Panc1 (cell line): ENCODE measurements at regions not wholly inside any gene's neighbourhood (a gene's known extent, or its start where the extent isn't known, plus 50 kb on each side); places are given as distances from the start of the nearest gene placed in this dataset.

Experiments
- ATAC-seq: fragments of 200-7000 bp; cut with Tn5 transposase; 2 replicates; pipeline ENCODE4 v1.9.1; 2020; ENCODE audit warnings: mild to moderate bottlenecking, moderate library complexity
- BruUV-seq: library from RNA; stranded (reverse); fragments of 400-500 nt; replicated peaks from 2 replicates; lab custom pipeline; 2021; lab: Mats Ljungman, UMichigan
- CTCF ChIA-PET: fragments of 300-600 bp; sonication (Branson Sonifier 250); formaldehyde crosslinking; loops from one replicate; lab custom pipeline; 2022; ENCODE audit warnings: antibody characterized with exemption; lab: Charles Lee
- POLR2A ChIA-PET: fragments of 300-600 bp; sonication (Branson Sonifier 250); formaldehyde crosslinking; loops from one replicate; lab custom pipeline; 2022; ENCODE audit warnings: antibody characterized with exemption; lab: Charles Lee
- DNase-seq: peaks from one replicate; pipeline ENCODE4 v3.0.0-alpha.2; 2010; ENCODE audit warnings: low read depth, low spot score
- H3K27ac ChIP-seq: 2 replicates; pipeline ENCODE4 v1.5.1; 2011; ENCODE audit warnings: mild to moderate bottlenecking, low read length, inconsistent platforms
- H3K27me3 ChIP-seq: fragments of 200-500 bp; sonication (Bioruptor generic); 2 replicates; pipeline ENCODE4 v1.6.0; 2014; ENCODE audit warnings: low read length, inconsistent platforms; ENCODE audit not compliant: control insufficient read depth, insufficient read depth
- H3K36me3 ChIP-seq: fragments of 200-500 bp; sonication (Bioruptor generic); 2 replicates; pipeline ENCODE4 v1.5.1; 2014; ENCODE audit warnings: inconsistent platforms, mild to moderate bottlenecking, low read length, moderate library complexity; ENCODE audit not compliant: control insufficient read depth, insufficient read depth
- H3K4me1 ChIP-seq: 2 replicates; pipeline ENCODE4 v1.5.1; 2011; ENCODE audit warnings: inconsistent platforms, mild to moderate bottlenecking, low read length, moderate library complexity; ENCODE audit not compliant: control insufficient read depth, insufficient read depth
- H3K4me3 ChIP-seq, 2 experiments: 2 replicates each; pipeline ENCODE4 v1.5.1; 2011 to 2012; ENCODE audit warnings: low read depth in 2 of 2, low read length in 2 of 2, mild to moderate bottlenecking in 2 of 2, inconsistent platforms in 1 of 2, moderate library complexity in 1 of 2
- H3K9me3 ChIP-seq: fragments of 200-500 bp; sonication (Bioruptor generic); 2 replicates; pipeline ENCODE4 v1.5.1; 2014; ENCODE audit warnings: low read depth, mild to moderate bottlenecking, inconsistent platforms, low read length, moderate library complexity; ENCODE audit not compliant: control insufficient read depth, insufficient read depth
- POLR2AphosphoS5 ChIP-seq: IDR thresholded peaks from 2 replicates; pipeline ENCODE4 v1.6.1; 2012; ENCODE audit warnings: mild to moderate bottlenecking, low read depth, low read length, moderate library complexity
- SIN3A ChIP-seq: IDR thresholded peaks from 2 replicates; pipeline ENCODE4 v1.6.1; 2012; ENCODE audit warnings: low read depth, mild to moderate bottlenecking, low read length, moderate library complexity, borderline replicate concordance; ENCODE audit not compliant: insufficient read depth
- TCF7L2 ChIP-seq: IDR thresholded peaks from 2 replicates; pipeline ENCODE4 v1.6.1; 2011; ENCODE audit warnings: mild to moderate bottlenecking, low read depth, low read length, inconsistent platforms
- in situ Hi-C: cut with HindIII; loops from 2 replicates; pipeline ENCODE4 v1.10.0; 2016; ENCODE audit warnings: low sequenced_read_pairs, low pct_unique_long_range_greater_than_20kb
- intact Hi-C: fragments of 100-400 bp; cut with micrococcal nuclease; formaldehyde crosslinking; loops from one replicate; pipeline ENCODE4 v1.10.0; 2022; ENCODE audit not compliant: unreplicated experiment
- TF ChIP-seq, protein P1 (sequence below), 2 experiments: IDR thresholded peaks; 2 replicates each; pipeline ENCODE4 v1.6.1; 2011 to 2012; ENCODE audit warnings: low read depth in 2 of 2, control low read depth in 1 of 2, low read length in 1 of 2, mild to moderate bottlenecking in 1 of 2, moderate library complexity in 1 of 2; ENCODE audit not compliant: insufficient read depth in 1 of 2
- TF ChIP-seq, protein P2 (sequence below): fragments of 450-650 bp; IDR thresholded peaks from 2 replicates; pipeline ENCODE4 v1.5.1; 2017; ENCODE audit warnings: mild to moderate bottlenecking

DNA sequence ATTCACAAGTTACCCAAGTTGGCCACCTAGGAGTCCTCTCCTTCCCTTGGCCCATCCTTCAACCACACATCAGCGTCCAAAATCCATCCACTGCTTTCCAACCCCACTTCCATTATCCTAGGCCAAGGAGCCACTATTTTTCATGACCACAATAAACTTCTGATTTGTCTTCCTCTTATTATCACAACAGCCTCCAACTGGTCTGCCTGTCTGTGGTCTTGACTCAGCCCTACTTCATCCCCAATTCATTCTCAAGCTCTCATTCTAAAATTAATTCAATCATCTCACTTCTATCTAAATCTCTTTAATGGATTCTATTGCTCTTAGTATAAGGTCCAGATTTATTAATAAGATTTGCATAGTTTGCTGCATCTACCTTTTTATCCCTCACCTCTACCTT, 189.0 kb upstream of the PRDM1 start:
- Histone ChIP-seq H3K27ac (no peak overlapping the region), H3K9me3 (no peaks in the 10 kb centered on the region), H3K4me1 (no peaks in the 10 kb centered on the region), H3K27me3 (no peaks in the 10 kb centered on the region), H3K36me3 (no peaks in the 10 kb centered on the region), H3K4me3 (no peak overlapping the region)
- no peak for ATAC-seq
- POLR2A ChIA-PET, result no interaction called here
- no TSS peak for BruUV-seq
- TF ChIP-seq, protein P1, sequence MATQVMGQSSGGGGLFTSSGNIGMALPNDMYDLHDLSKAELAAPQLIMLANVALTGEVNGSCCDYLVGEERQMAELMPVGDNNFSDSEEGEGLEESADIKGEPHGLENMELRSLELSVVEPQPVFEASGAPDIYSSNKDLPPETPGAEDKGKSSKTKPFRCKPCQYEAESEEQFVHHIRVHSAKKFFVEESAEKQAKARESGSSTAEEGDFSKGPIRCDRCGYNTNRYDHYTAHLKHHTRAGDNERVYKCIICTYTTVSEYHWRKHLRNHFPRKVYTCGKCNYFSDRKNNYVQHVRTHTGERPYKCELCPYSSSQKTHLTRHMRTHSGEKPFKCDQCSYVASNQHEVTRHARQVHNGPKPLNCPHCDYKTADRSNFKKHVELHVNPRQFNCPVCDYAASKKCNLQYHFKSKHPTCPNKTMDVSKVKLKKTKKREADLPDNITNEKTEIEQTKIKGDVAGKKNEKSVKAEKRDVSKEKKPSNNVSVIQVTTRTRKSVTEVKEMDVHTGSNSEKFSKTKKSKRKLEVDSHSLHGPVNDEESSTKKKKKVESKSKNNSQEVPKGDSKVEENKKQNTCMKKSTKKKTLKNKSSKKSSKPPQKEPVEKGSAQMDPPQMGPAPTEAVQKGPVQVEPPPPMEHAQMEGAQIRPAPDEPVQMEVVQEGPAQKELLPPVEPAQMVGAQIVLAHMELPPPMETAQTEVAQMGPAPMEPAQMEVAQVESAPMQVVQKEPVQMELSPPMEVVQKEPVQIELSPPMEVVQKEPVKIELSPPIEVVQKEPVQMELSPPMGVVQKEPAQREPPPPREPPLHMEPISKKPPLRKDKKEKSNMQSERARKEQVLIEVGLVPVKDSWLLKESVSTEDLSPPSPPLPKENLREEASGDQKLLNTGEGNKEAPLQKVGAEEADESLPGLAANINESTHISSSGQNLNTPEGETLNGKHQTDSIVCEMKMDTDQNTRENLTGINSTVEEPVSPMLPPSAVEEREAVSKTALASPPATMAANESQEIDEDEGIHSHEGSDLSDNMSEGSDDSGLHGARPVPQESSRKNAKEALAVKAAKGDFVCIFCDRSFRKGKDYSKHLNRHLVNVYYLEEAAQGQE (IDR thresholded peaks at IDR 0.05; ENCODE audit: insufficient read depth in 1 of 2, low read depth in 2 of 2, low read length in 1 of 2), result no peak
- TF ChIP-seq, protein P2, sequence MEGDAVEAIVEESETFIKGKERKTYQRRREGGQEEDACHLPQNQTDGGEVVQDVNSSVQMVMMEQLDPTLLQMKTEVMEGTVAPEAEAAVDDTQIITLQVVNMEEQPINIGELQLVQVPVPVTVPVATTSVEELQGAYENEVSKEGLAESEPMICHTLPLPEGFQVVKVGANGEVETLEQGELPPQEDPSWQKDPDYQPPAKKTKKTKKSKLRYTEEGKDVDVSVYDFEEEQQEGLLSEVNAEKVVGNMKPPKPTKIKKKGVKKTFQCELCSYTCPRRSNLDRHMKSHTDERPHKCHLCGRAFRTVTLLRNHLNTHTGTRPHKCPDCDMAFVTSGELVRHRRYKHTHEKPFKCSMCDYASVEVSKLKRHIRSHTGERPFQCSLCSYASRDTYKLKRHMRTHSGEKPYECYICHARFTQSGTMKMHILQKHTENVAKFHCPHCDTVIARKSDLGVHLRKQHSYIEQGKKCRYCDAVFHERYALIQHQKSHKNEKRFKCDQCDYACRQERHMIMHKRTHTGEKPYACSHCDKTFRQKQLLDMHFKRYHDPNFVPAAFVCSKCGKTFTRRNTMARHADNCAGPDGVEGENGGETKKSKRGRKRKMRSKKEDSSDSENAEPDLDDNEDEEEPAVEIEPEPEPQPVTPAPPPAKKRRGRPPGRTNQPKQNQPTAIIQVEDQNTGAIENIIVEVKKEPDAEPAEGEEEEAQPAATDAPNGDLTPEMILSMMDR, result no peak
- TF ChIP-seq POLR2AphosphoS5, result no peak
- no peak for TF ChIP-seq TCF7L2
- no peak for TF ChIP-seq SIN3A
- intact Hi-C loops, result no loop called here
- DNase-seq, result no peak
- in situ Hi-C loops, result no loop called here
- CTCF ChIA-PET, result no interaction called here

DNA sequence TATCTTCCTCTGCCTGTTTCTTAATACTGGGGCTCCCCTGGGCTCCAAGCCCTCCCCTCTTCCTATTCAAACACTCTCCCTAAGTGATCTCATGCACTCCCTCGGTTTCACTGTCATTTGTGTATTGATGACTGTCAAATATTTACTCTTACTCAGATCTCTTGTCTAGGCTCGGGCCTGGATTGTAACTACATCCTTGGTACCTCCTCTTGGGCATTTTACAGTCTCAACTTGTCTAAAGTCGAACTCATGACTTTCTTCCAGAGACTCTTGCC, 189.4 kb upstream of the PRDM1 start:
- TF ChIP-seq POLR2AphosphoS5 (no peak), SIN3A (no peak)
- TF ChIP-seq, protein P2, result no peak
- no peaks in the 10 kb centered on the region for H3K36me3 ChIP-seq
- no peak overlapping the region for H3K27ac ChIP-seq
- no peaks in the 10 kb centered on the region for H3K9me3 ChIP-seq
- no peaks in the 10 kb centered on the region for H3K27me3 ChIP-seq
- no peak for ATAC-seq
- ChIA-PET CTCF (no interaction called here), POLR2A (no interaction called here)
- DNase-seq, result no peak
- H3K4me1 ChIP-seq, result no peaks in the 10 kb centered on the region
- BruUV-seq, result no TSS peak
- no peak overlapping the region for H3K4me3 ChIP-seq
- intact Hi-C loops, result no loop called here
- in situ Hi-C loops, result no loop called here
